Sigmoid colon (tissue), 6 donors: ENCODE measurements at regions not wholly inside any gene's neighbourhood (a gene's known extent, or its start where the extent isn't known, plus 50 kb on each side); places are given as distances from the start of the nearest gene placed in this dataset.

Experiments used
- DNase-seq: peaks from one replicate; pipeline ENCODE4 v3.0.0-alpha.2; 2019
- H3K27ac ChIP-seq, 4 donors: fragments of 200-600 bp; sonication (generic); one replicate each; pipeline ENCODE4 v1.5.1; 2016 to 2019; ENCODE audit warnings: mild to moderate bottlenecking in 1 of 4
- H3K27me3 ChIP-seq, 3 donors: fragments of 200-600 bp; sonication (generic); one replicate each; pipeline ENCODE4 v1.5.1; 2019; ENCODE audit warnings: mild to moderate bottlenecking in 1 of 3
- H3K36me3 ChIP-seq, 4 donors: fragments of 200-600 bp; sonication (generic); one replicate each; pipeline ENCODE4 v1.5.1; 2016 to 2019
- H3K4me1 ChIP-seq, 4 donors: fragments of 200-600 bp; sonication (generic); one replicate each; pipeline ENCODE4 v1.5.1; 2017 to 2019
- H3K4me3 ChIP-seq, 4 donors: fragments of 200-600 bp; sonication (generic); one replicate each; pipeline ENCODE4 v1.5.1; 2017 to 2019; ENCODE audit warnings: mild to moderate bottlenecking in 2 of 4, moderate library complexity in 1 of 4
- H3K9me3 ChIP-seq, 4 donors: fragments of 200-600 bp in 3 of 4; sonication (generic) in 3 of 4; one replicate each; pipeline versions ENCODE4 v1.5.1 to v1.6.1; 2013 to 2019
- CTCF ChIP-seq, 4 experiments: fragments of 450-650 bp in 3 of 4; fragments of 200-600 bp in 1 of 4; IDR thresholded peaks; one replicate each; pipeline ENCODE4 v1.5.1; 2016 to 2019; ENCODE audit warnings: antibody characterized with exemption in 4 of 4, mild to moderate bottlenecking in 3 of 4, moderate library complexity in 2 of 4
- EP300 ChIP-seq, 4 donors: sonication (generic); formaldehyde crosslinking; IDR thresholded peaks; one replicate each; pipeline ENCODE4 v1.6.1; 2017; ENCODE audit warnings: antibody characterized with exemption in 4 of 4
- POLR2A ChIP-seq, 2 donors: fragments of 450-650 bp; IDR thresholded peaks; one replicate each; pipeline ENCODE4 v1.6.1; 2016; ENCODE audit warnings: antibody characterized with exemption in 2 of 2, mild to moderate bottlenecking in 2 of 2, moderate library complexity in 2 of 2
- POLR2AphosphoS5 ChIP-seq, 4 donors: sonication (generic); formaldehyde crosslinking; IDR thresholded peaks; one replicate each; pipeline ENCODE4 v1.6.1; 2017; ENCODE audit warnings: antibody characterized with exemption in 4 of 4
- WGBS, 2 donors: extraction: QIAGEN DNeasy Blood & Tissue Kit; methylation state at CpG; one replicate each; pipeline ENCODE4 v1.1.7; 2013; 5-methylcytosine and 5-hydroxymethylcytosine counted together
- intact Hi-C: fragments of 100-400 bp; cut with DNase I; formaldehyde crosslinking; loops from one replicate; pipeline ENCODE4 v1.15.1; 2023
- donor health status: healthy with polysubstance abuse.
- donor health status: healthy.

- no peaks in the 10 kb centered on the region for H3K4me1 ChIP-seq
- H3K36me3 ChIP-seq = no peaks in the 10 kb centered on the region
- intact Hi-C loops = no loop called here
- no peak overlapping the region for H3K27ac ChIP-seq
- TF ChIP-seq CTCF (IDR thresholded peaks at IDR 0.05) = no peak
- TF ChIP-seq POLR2AphosphoS5 (IDR thresholded peaks at IDR 0.05) = no peak
- TF ChIP-seq POLR2A (IDR thresholded peaks at IDR 0.05) = no peak
- no peak for TF ChIP-seq EP300 (IDR thresholded peaks at IDR 0.05)
- DNase-seq = no peak
- no peaks in the 10 kb centered on the region for H3K27me3 ChIP-seq
- WGBS, 2 donors = 0% methylated on average over 1 of the region's 1 CpG
- H3K4me3 ChIP-seq = no peak overlapping the region
- H3K9me3 ChIP-seq = no peaks in the 10 kb centered on the region
Observed at GRCh38 chr9:75695921-75696320, 194.6 kb upstream of the PCSK5 start.

GRCh38 chr9:75699017-75699416, 191.5 kb upstream of the PCSK5 start:
- Histone ChIP-seq H3K27me3 (no peaks in the 10 kb centered on the region), H3K4me1 (no peaks in the 10 kb centered on the region), H3K27ac (no peak overlapping the region), H3K4me3 (no peak overlapping the region), H3K36me3 (no peaks in the 10 kb centered on the region), H3K9me3 (no peaks in the 10 kb centered on the region)
- no peak for DNase-seq
- no peak for TF ChIP-seq POLR2A (IDR thresholded peaks at IDR 0.05)
- TF ChIP-seq CTCF (IDR thresholded peaks at IDR 0.05) = no peak
- TF ChIP-seq EP300 (IDR thresholded peaks at IDR 0.05) = no peak
- TF ChIP-seq POLR2AphosphoS5 (IDR thresholded peaks at IDR 0.05) = no peak
- intact Hi-C loops = no loop called here

- intact Hi-C loops = no loop called here
- H3K4me3 ChIP-seq = no peak overlapping the region
- H3K27ac ChIP-seq = no peak overlapping the region
- no peaks in the 10 kb centered on the region for H3K4me1 ChIP-seq
- TF ChIP-seq POLR2A (IDR thresholded peaks at IDR 0.05) (no peak), EP300 (IDR thresholded peaks at IDR 0.05) (no peak), CTCF (IDR thresholded peaks at IDR 0.05) (no peak), POLR2AphosphoS5 (IDR thresholded peaks at IDR 0.05) (no peak)
- H3K27me3 ChIP-seq = no peaks in the 10 kb centered on the region
- DNase-seq = no peak
- H3K36me3 ChIP-seq = no peaks in the 10 kb centered on the region
- WGBS, 2 donors = 90 to 97% methylated on average over 1 of the region's 1 CpG
- H3K9me3 ChIP-seq = no peaks in the 10 kb centered on the region
Observed at GRCh38 chr9:75699625-75700251, 190.7 kb upstream of the PCSK5 start.

GRCh38 chr9:75700252-75700640, 190.2 kb upstream of the PCSK5 start:
- H3K4me1 ChIP-seq = no peaks in the 10 kb centered on the region
- intact Hi-C loops = no loop called here
- no peak overlapping the region for H3K4me3 ChIP-seq
- H3K9me3 ChIP-seq = no peaks in the 10 kb centered on the region
- H3K27ac ChIP-seq = no peak overlapping the region
- H3K36me3 ChIP-seq = no peaks in the 10 kb centered on the region
- no peaks in the 10 kb centered on the region for H3K27me3 ChIP-seq
- no peak for DNase-seq
- no peak for TF ChIP-seq EP300 (IDR thresholded peaks at IDR 0.05)
- no peak for TF ChIP-seq POLR2AphosphoS5 (IDR thresholded peaks at IDR 0.05)
- no peak for TF ChIP-seq CTCF (IDR thresholded peaks at IDR 0.05)
- no peak for TF ChIP-seq POLR2A (IDR thresholded peaks at IDR 0.05)
- 78 to 91% methylated on average over 1 of the region's 1 CpG for WGBS, 2 donors

- Histone ChIP-seq H3K4me3 (no peak overlapping the region), H3K27me3 (no peaks in the 10 kb centered on the region), H3K4me1 (no peaks in the 10 kb centered on the region), H3K36me3 (no peaks in the 10 kb centered on the region), H3K9me3 (no peaks in the 10 kb centered on the region), H3K27ac (no peak overlapping the region)
- TF ChIP-seq CTCF (IDR thresholded peaks at IDR 0.05) (no peak), EP300 (IDR thresholded peaks at IDR 0.05) (no peak), POLR2AphosphoS5 (IDR thresholded peaks at IDR 0.05) (no peak), POLR2A (IDR thresholded peaks at IDR 0.05) (no peak)
- WGBS, 2 donors = 100% methylated on average over 2 of the region's 2 CpGs
- no peak for DNase-seq
- intact Hi-C loops = no loop called here
Observed at GRCh38 chr9:75707191-75707590, 183.3 kb upstream of the PCSK5 start.
